ENCODE measurements at regions not wholly inside any gene's neighbourhood (a gene's known extent, or its start where the extent isn't known, plus 50 kb on each side); places are given as distances from the start of the nearest gene placed in this dataset.

DNA sequence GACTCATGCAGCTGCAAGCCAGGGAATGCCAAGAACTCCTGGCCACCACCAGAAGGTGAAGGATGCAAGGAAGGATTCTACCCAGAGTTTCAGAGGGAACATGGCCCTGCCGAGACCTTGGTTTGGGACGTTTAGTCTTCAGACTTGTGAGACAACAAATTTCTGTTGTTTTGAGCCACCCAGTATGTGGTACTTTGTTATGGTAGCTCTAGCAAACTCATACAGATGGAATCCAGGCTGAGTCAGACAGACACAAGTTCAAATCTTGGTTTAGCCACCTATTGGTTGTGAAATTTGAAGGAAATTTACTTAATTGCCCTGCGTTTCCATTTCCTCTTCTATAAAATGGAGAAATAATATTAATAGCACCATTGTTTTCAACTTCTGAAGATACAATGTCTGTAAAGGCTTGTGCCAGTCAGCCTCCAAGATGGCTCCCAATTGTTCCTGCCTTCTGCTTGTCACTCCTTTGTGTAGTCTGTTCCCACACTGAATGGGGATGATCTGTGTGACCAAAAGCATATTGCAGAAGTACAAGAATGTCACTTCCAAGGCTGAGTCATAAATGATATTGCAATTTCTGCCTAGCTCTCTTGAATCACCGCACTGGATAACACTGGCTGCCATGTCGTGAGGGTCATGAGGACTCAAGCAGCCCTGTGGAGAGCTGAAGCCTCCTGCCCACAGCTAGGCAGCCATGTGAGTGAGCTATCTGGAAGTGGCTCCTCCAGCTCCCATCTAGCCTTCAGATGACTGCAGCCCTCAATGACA is 223.5 kb upstream of the PROK2 start:
- H3K4me3 ChIP-seq (ENCODE audit: low read length) = no peak overlapping the region
- WGBS (ENCODE audit: insufficient coverage, insufficient read length) = no CpG with 5 or more reads among the region's 5 CpGs
- peaks cover 1% of the 10 kb centered on the region for H3K9me3 ChIP-seq (ENCODE audit: control insufficient read depth, insufficient read depth, low read length)
- H3K27me3 ChIP-seq (ENCODE audit: control insufficient read depth, insufficient read depth, low read length) = no peaks in the 10 kb centered on the region
- peaks cover 3% of the 10 kb centered on the region; the same call in 1 of the 2 replicates for H3K36me3 ChIP-seq (ENCODE audit: control insufficient read depth, insufficient read depth, low read length)
- no peak for DNase-seq (ENCODE audit: low read depth, low spot score)
- no peak overlapping the region for H3K27ac ChIP-seq (ENCODE audit: low read length)
- H3K4me1 ChIP-seq (ENCODE audit: control insufficient read depth, insufficient read depth, low read length) = peaks cover 3% of the 10 kb centered on the region; the same call in 1 of the 2 replicates

DNA sequence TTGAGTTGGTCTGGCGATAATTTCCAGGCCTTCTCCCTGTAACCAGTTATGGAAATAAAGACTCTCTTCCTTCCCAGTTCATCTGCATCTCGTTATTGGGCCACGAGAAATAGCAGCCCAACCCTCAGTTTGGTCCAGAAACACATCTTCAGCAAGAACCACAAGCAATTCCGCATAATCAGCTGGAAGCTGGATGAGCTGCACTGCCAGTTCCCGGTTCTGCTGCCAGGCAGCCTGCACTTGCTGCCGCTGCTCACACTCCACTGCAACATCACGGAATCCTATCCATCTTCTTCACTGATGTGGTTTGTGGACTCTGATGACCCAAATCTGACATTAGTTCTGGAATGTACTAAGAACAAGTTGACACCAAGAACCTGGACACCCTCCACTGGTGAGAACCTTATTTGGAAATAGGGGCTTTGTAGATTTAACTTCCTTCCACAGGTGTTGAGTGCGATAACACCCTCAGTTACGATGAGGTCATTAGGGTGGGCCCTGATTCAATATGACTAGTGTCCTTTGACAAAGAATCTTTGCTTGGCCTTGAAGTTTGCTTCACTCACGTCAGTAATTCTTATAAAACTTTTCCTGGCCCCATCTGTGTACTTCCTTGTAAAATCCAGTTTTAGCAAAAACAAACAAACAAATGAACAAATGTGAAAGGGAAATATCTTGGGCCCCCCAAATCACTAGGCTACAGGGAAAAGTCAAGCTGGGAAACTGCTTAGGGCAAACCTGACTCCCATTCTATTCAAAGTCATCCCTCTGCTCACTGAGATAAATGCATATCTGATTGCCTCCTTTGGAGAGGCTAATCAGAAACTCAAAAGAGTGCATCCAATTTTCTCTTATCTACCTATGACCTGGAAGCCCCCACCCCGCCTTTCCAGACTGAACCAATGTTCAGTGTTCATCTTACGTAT is 221.9 kb upstream of the PROK2 start:
- Histone ChIP-seq H3K36me3 (ENCODE audit: control insufficient read depth, insufficient read depth, low read length) (peaks cover 3% of the 10 kb centered on the region; the same call in 1 of the 2 replicates), H3K27ac (ENCODE audit: low read length) (no peak overlapping the region), H3K27me3 (ENCODE audit: control insufficient read depth, insufficient read depth, low read length) (no peaks in the 10 kb centered on the region), H3K4me1 (ENCODE audit: control insufficient read depth, insufficient read depth, low read length) (peaks cover 2% of the 10 kb centered on the region; the same call in 1 of the 2 replicates), H3K4me3 (ENCODE audit: low read length) (no peak overlapping the region), H3K9me3 (ENCODE audit: control insufficient read depth, insufficient read depth, low read length) (peaks cover 1% of the 10 kb centered on the region)
- no peak for DNase-seq (ENCODE audit: low read depth, low spot score)
- no CpG with 5 or more reads among the region's 12 CpGs for WGBS (ENCODE audit: insufficient coverage, insufficient read length)

DNA sequence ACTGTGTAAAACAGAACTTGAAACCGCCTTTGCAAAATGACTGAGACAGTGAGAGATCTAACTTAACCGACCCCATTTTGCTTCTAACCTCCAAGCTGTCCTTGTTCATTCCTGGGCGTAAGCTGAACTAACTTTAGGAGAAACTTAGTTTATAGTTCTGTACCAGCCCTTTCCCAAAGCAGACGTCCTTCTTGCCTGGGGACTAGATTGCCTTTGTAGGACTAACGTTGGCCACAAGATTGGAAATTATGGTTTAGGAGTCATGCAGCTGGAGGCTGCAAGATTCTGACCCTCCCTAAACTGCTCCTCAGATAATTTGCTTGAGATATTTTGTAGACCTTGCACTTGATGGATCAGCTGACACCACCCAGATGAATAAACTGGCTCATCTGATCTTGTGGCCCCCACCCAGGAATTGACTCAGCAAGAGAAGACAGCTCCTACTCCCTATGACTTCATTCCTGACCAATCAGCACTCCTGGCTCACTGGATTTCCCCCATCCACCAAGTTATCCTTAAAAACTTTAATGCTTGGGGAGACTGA is 219.9 kb upstream of the PROK2 start:
- Histone ChIP-seq H3K4me1 (ENCODE audit: control insufficient read depth, insufficient read depth, low read length) (peaks cover 2% of the 10 kb centered on the region; the same call in 1 of the 2 replicates), H3K36me3 (ENCODE audit: control insufficient read depth, insufficient read depth, low read length) (peaks cover 3% of the 10 kb centered on the region; the same call in 1 of the 2 replicates), H3K27ac (ENCODE audit: low read length) (no peak overlapping the region), H3K4me3 (ENCODE audit: low read length) (no peak overlapping the region), H3K27me3 (ENCODE audit: control insufficient read depth, insufficient read depth, low read length) (no peaks in the 10 kb centered on the region), H3K9me3 (ENCODE audit: control insufficient read depth, insufficient read depth, low read length) (peaks cover 1% of the 10 kb centered on the region)
- no peak for DNase-seq (ENCODE audit: low read depth, low spot score)
- WGBS (ENCODE audit: insufficient coverage, insufficient read length) = no CpG with 5 or more reads among the region's 5 CpGs

DNA sequence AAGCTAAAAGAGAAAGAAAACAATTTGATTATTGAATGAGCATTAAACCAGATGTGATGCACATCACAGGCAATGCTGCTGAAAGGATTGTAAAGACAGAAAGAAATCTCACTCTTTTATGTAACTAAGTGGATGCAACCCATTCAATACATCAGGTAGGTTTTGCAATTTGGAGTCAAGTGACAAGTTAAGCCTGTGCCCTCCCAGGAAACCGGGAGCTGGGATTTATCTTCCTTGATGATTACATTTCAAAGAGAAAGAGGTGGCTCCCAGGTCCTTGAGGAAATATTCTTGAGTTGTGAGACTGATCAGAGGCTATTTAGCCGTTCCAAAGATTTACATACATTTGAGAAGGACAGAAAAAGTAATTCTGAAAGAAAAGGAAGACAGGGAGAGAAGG is 219.0 kb upstream of the PROK2 start:
- H3K27ac ChIP-seq (ENCODE audit: low read length) = no peak overlapping the region
- no CpG with 5 or more reads among the region's 2 CpGs for WGBS (ENCODE audit: insufficient coverage, insufficient read length)
- H3K9me3 ChIP-seq (ENCODE audit: control insufficient read depth, insufficient read depth, low read length) = peaks cover 1% of the 10 kb centered on the region
- H3K4me3 ChIP-seq (ENCODE audit: low read length) = no peak overlapping the region
- no peak for DNase-seq (ENCODE audit: low read depth, low spot score)
- H3K27me3 ChIP-seq (ENCODE audit: control insufficient read depth, insufficient read depth, low read length) = no peaks in the 10 kb centered on the region
- peaks cover 2% of the 10 kb centered on the region; the same call in 1 of the 2 replicates for H3K4me1 ChIP-seq (ENCODE audit: control insufficient read depth, insufficient read depth, low read length)
- H3K36me3 ChIP-seq (ENCODE audit: control insufficient read depth, insufficient read depth, low read length) = peaks cover 3% of the 10 kb centered on the region; the same call in 1 of the 2 replicates

DNA sequence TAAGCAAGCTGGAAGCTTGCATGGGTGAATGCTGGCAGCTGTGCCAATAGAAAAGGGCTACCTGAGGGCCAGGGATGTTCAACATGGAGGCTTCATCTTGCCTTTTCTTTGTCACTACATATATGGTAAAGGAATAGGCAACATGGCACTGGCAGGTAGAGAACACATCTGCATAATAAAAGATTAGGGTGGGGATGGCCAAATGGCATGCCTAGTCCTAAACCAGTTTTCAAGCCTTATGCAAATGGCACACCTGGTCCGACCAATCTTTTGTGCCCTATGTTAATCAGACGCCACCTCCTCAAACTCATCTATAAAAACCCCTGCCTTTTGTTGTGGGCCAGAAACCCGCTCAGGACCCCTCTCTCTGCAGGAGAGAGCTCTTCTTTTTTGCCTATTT is 216.8 kb upstream of the PROK2 start:
- peaks cover 1% of the 10 kb centered on the region for H3K9me3 ChIP-seq (ENCODE audit: control insufficient read depth, insufficient read depth, low read length)
- no peak for DNase-seq (ENCODE audit: low read depth, low spot score)
- no peaks in the 10 kb centered on the region for H3K27me3 ChIP-seq (ENCODE audit: control insufficient read depth, insufficient read depth, low read length)
- H3K36me3 ChIP-seq (ENCODE audit: control insufficient read depth, insufficient read depth, low read length) = peaks cover 2% of the 10 kb centered on the region; the same call in 1 of the 2 replicates
- H3K27ac ChIP-seq (ENCODE audit: low read length) = no peak overlapping the region
- no peak overlapping the region for H3K4me3 ChIP-seq (ENCODE audit: low read length)
- peaks cover 2% of the 10 kb centered on the region; the same call in 1 of the 2 replicates for H3K4me1 ChIP-seq (ENCODE audit: control insufficient read depth, insufficient read depth, low read length)
- WGBS (ENCODE audit: insufficient coverage, insufficient read length) = no CpG with 5 or more reads among the region's 3 CpGs

DNA sequence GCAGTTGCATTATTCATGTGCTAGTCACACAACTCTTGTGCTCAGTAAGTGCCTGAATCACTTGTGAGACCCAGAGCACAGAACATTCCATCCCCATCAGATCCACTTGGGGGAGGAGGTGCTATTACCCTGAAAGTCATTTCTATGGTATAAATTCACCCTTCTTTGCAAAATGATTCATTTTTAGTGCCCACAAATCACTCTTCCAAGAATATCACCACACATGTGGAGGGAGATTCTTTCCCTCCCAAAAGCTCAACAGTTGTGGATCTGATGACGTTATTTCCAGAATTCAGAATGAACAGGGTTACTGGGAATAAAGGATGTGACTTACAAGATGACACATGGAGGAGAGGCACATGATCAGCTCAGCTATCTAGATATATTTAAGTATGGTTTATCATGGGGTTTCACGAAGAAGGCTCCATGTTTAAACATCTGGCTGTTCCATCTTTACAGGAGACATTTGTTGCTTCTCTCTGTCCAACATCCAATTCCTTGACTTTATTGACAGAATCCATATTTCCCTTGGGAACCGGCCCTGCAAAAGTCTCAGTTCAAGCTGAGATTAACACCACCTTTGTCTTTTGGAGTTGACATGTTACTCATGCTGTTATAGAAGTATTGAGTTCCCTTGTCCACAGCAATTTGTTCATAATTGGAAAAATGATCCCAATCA is 214.2 kb upstream of the PROK2 start:
- no CpG with 5 or more reads among the region's 3 CpGs for WGBS (ENCODE audit: insufficient coverage, insufficient read length)
- H3K27me3 ChIP-seq (ENCODE audit: control insufficient read depth, insufficient read depth, low read length) = no peaks in the 10 kb centered on the region
- H3K4me3 ChIP-seq (ENCODE audit: low read length) = no peak overlapping the region
- H3K4me1 ChIP-seq (ENCODE audit: control insufficient read depth, insufficient read depth, low read length) = no peaks in the 10 kb centered on the region
- no peaks in the 10 kb centered on the region for H3K9me3 ChIP-seq (ENCODE audit: control insufficient read depth, insufficient read depth, low read length)
- no peak for DNase-seq (ENCODE audit: low read depth, low spot score)
- no peak overlapping the region for H3K27ac ChIP-seq (ENCODE audit: low read length)
- no peaks in the 10 kb centered on the region for H3K36me3 ChIP-seq (ENCODE audit: control insufficient read depth, insufficient read depth, low read length)

DNA sequence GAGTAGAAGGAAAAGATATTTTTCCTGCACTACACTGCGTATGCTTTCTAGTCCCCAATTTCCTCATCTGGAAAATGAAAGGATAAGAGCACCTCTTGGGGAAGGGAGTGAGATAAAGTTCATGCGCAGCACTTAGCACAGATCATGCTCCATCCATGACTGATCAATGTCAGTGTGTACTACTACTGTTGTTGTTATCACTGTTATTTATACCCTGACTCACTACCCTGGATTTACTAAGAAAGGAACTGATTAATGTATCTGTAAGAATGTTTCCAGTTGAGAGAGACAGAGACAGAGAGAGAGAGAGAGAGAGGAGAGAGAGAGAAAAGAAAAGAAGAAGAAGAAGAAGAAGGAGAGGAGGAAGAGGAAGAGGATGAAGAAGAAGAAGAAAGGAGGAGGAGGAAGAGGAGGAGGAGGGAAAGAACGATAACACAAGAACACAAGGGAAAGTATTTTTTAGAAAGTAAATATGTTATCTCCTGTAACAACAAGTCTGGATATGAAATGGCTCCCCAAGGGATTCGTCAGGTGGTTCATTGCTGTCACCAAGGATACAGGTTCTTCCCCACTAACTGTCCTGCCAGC is 212.2 kb upstream of the PROK2 start:
- Histone ChIP-seq H3K4me3 (ENCODE audit: low read length) (no peak overlapping the region), H3K36me3 (ENCODE audit: control insufficient read depth, insufficient read depth, low read length) (no peaks in the 10 kb centered on the region), H3K27me3 (ENCODE audit: control insufficient read depth, insufficient read depth, low read length) (no peaks in the 10 kb centered on the region), H3K27ac (ENCODE audit: low read length) (no peak overlapping the region), H3K9me3 (ENCODE audit: control insufficient read depth, insufficient read depth, low read length) (no peaks in the 10 kb centered on the region), H3K4me1 (ENCODE audit: control insufficient read depth, insufficient read depth, low read length) (no peaks in the 10 kb centered on the region)
- no peak for DNase-seq (ENCODE audit: low read depth, low spot score)
- WGBS (ENCODE audit: insufficient coverage, insufficient read length) = no CpG with 5 or more reads among the region's 4 CpGs

DNA sequence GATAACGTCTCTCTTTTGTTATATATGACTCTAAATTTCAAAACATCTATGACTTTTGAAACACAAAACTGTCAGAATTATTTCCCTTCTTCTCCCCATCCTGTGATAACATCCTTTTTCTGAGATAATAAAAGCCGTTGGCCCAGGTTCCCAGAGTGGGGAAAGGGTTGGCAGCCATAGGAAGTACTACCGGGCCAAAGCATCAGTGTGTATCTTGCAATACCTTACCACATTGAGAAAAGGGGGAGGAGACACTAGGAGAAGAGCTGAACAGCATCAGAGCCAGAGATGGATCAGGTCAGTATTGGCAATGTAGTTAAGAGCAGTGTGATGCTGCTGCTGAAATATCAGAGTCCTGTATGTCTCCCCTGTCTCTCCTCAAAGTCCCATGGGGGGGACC is 210.0 kb upstream of the PROK2 start:
- no CpG with 5 or more reads among the region's 3 CpGs for WGBS (ENCODE audit: insufficient coverage, insufficient read length)
- Histone ChIP-seq H3K4me3 (ENCODE audit: low read length) (no peak overlapping the region), H3K4me1 (ENCODE audit: control insufficient read depth, insufficient read depth, low read length) (no peaks in the 10 kb centered on the region), H3K36me3 (ENCODE audit: control insufficient read depth, insufficient read depth, low read length) (no peaks in the 10 kb centered on the region), H3K27ac (ENCODE audit: low read length) (no peak overlapping the region), H3K27me3 (ENCODE audit: control insufficient read depth, insufficient read depth, low read length) (no peaks in the 10 kb centered on the region), H3K9me3 (ENCODE audit: control insufficient read depth, insufficient read depth, low read length) (no peaks in the 10 kb centered on the region)
- DNase-seq (ENCODE audit: low read depth, low spot score) = no peak

DNA sequence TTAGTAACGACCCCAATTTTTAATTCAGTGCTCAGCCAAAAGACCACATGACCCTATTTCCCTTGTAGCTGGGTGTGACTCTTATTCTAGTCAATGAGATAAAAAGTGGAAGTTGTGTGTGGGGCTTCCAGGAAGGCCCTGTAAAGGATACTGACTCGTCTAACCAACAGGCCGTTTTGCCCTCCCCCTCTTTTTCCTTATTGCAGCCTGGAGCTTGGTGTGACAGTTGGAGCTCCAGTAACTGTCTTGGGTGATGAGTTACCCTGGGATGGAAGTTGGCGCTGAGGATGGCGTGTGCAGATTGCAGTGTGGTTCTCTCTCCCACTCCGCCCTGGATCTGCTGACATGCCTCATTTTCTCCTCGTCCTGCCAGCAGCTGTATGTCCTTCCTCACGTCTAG is 209.3 kb upstream of the PROK2 start:
- Histone ChIP-seq H3K36me3 (ENCODE audit: control insufficient read depth, insufficient read depth, low read length) (no peaks in the 10 kb centered on the region), H3K4me1 (ENCODE audit: control insufficient read depth, insufficient read depth, low read length) (no peaks in the 10 kb centered on the region; the same call in 1 of the 2 replicates), H3K9me3 (ENCODE audit: control insufficient read depth, insufficient read depth, low read length) (no peaks in the 10 kb centered on the region), H3K27me3 (ENCODE audit: control insufficient read depth, insufficient read depth, low read length) (no peaks in the 10 kb centered on the region), H3K4me3 (ENCODE audit: low read length) (no peak overlapping the region), H3K27ac (ENCODE audit: low read length) (no peak overlapping the region)
- no peak for DNase-seq (ENCODE audit: low read depth, low spot score)
- WGBS (ENCODE audit: insufficient coverage, insufficient read length) = no CpG with 5 or more reads among the region's 8 CpGs

All from iPS DF 6.9 (cell line).